GM12878 (cell line): ENCODE measurements at regions not wholly inside any gene's neighbourhood (a gene's known extent, or its start where the extent isn't known, plus 50 kb on each side); places are given as distances from the start of the nearest gene placed in this dataset.

ENCODE experiments used
- ATF2 ChIP-seq: IDR thresholded peaks from 2 replicates; pipeline ENCODE4 v1.6.1; 2012; ENCODE audit warnings: low read length, inconsistent platforms
- CEBPB ChIP-seq, 2 experiments: fragments of 150-350 bp in 1 of 2; IDR thresholded peaks; 2 replicates each; pipeline ENCODE4 v1.6.1; 2012 to 2014; ENCODE audit warnings: low read depth in 2 of 2, low read length in 2 of 2, borderline replicate concordance in 1 of 2, inconsistent platforms in 1 of 2
- DPF2 ChIP-seq: fragments of 450-650 bp; IDR thresholded peaks from 2 replicates; pipeline ENCODE4 v1.6.1; 2017; ENCODE audit warnings: mild to moderate bottlenecking
- ETV6 ChIP-seq, 2 experiments: fragments of 450-650 bp in 1 of 2; IDR thresholded peaks in 1 of 2; conservative IDR thresholded peaks in 1 of 2; 2 replicates each; pipeline ENCODE4 v1.6.1; 2014; ENCODE audit warnings: antibody characterized with exemption in 1 of 2, borderline replicate concordance in 1 of 2, low read depth in 1 of 2, mild to moderate bottlenecking in 1 of 2, moderate library complexity in 1 of 2
- GABPA ChIP-seq: IDR thresholded peaks from 2 replicates; pipeline ENCODE4 v1.6.1; 2014; ENCODE audit warnings: antibody characterized with exemption, low read depth, mild to moderate bottlenecking, inconsistent platforms
- GATAD2B ChIP-seq: fragments of 450-650 bp; conservative IDR thresholded peaks from 2 replicates; pipeline ENCODE4 v1.6.1; 2017; ENCODE audit warnings: low read depth, mild to moderate bottlenecking, moderate library complexity
- HCFC1 ChIP-seq: fragments of 150-350 bp; IDR thresholded peaks from 2 replicates; pipeline ENCODE4 v1.6.1; 2014; ENCODE audit warnings: low read length
- HDAC2 ChIP-seq: fragments of 200-600 bp; sonication (generic); IDR thresholded peaks from 2 replicates; pipeline ENCODE4 v1.6.1; 2017
- HDGF ChIP-seq: fragments of 450-650 bp; IDR thresholded peaks from 2 replicates; pipeline ENCODE4 v1.6.1; 2016; ENCODE audit warnings: antibody characterized with exemption
- HSF1 ChIP-seq: fragments of 150-350 bp; IDR thresholded peaks from 2 replicates; pipeline ENCODE4 v1.6.1; 2014; ENCODE audit warnings: mild to moderate bottlenecking, low read depth, low read length
- IKZF1 ChIP-seq: fragments of 450-650 bp; conservative IDR thresholded peaks from 2 replicates; pipeline ENCODE4 v1.6.1; 2017; ENCODE audit warnings: antibody characterized with exemption, mild to moderate bottlenecking
- IKZF2 ChIP-seq, 2 experiments: fragments of 450-650 bp; IDR thresholded peaks; 2 replicates each; pipeline ENCODE4 v1.6.1; 2017; ENCODE audit warnings: mild to moderate bottlenecking in 2 of 2, moderate library complexity in 2 of 2
- IRF4 ChIP-seq: IDR thresholded peaks from 2 replicates; pipeline ENCODE4 v1.6.1; 2011; ENCODE audit warnings: low read depth, low read length
- MEF2A ChIP-seq: IDR thresholded peaks from 2 replicates; pipeline ENCODE4 v1.6.1; 2011; ENCODE audit warnings: low read depth, mild to moderate bottlenecking, low read length, moderate library complexity; ENCODE audit not compliant: insufficient read depth
- MEF2B ChIP-seq: fragments of 450-650 bp; IDR thresholded peaks from 2 replicates; pipeline ENCODE4 v1.6.1; 2018; ENCODE audit warnings: mild to moderate bottlenecking, moderate library complexity; ENCODE audit not compliant: partially characterized antibody, poor library complexity, severe bottlenecking
- MTA2 ChIP-seq: fragments of 450-650 bp; IDR thresholded peaks from 2 replicates; pipeline ENCODE4 v1.6.1; 2016; ENCODE audit warnings: low read depth, mild to moderate bottlenecking, moderate library complexity
- NFIC ChIP-seq: IDR thresholded peaks from 2 replicates; pipeline ENCODE4 v1.6.1; 2012; ENCODE audit warnings: low read depth, mild to moderate bottlenecking, inconsistent platforms, low read length, moderate library complexity
- NFYB ChIP-seq: IDR thresholded peaks from 2 replicates; pipeline ENCODE4 v1.6.1; 2011; ENCODE audit warnings: low read depth, mild to moderate bottlenecking, low read length, improper control_type of control experiment, moderate library complexity; ENCODE audit not compliant: insufficient read depth
- PAX5 ChIP-seq: IDR thresholded peaks from 2 replicates; pipeline ENCODE4 v1.6.1; 2011; ENCODE audit warnings: low read depth, low read length, borderline replicate concordance
- PAX8 ChIP-seq: fragments of 450-650 bp; IDR thresholded peaks from 2 replicates; pipeline ENCODE4 v1.6.1; 2017; ENCODE audit warnings: mild to moderate bottlenecking, moderate library complexity
- POLR2A ChIP-seq: IDR thresholded peaks from 2 replicates; pipeline ENCODE4 v1.6.1; 2011; ENCODE audit warnings: low read depth, mild to moderate bottlenecking, low read length
- RAD21 ChIP-seq: IDR thresholded peaks from 2 replicates; pipeline ENCODE4 v1.6.1; 2011; ENCODE audit warnings: mild to moderate bottlenecking, low read depth, low read length, moderate library complexity; ENCODE audit not compliant: insufficient read depth
- RELB ChIP-seq: fragments of 450-650 bp; IDR thresholded peaks from 2 replicates; pipeline ENCODE4 v1.6.1; 2017; ENCODE audit warnings: low read depth, mild to moderate bottlenecking, moderate library complexity
- RFX5 ChIP-seq: IDR thresholded peaks from 2 replicates; pipeline ENCODE4 v1.6.1; 2011; ENCODE audit warnings: low read depth, low read length, improper control_type of control experiment
- SMARCA5 ChIP-seq: fragments of 450-650 bp; IDR thresholded peaks from 2 replicates; pipeline ENCODE4 v1.6.1; 2017; ENCODE audit warnings: mild to moderate bottlenecking
- SREBF2 ChIP-seq: IDR thresholded peaks from 2 replicates; pipeline ENCODE4 v1.6.1; 2012; ENCODE audit warnings: mild to moderate bottlenecking, low read length
- TCF12 ChIP-seq: IDR thresholded peaks from 2 replicates; pipeline ENCODE4 v1.6.1; 2011; ENCODE audit warnings: low read depth, mild to moderate bottlenecking, low read length
- YBX1 ChIP-seq: fragments of 450-650 bp; IDR thresholded peaks from 2 replicates; pipeline ENCODE4 v1.6.1; 2016; ENCODE audit warnings: antibody characterized with exemption
- YY1 ChIP-seq: IDR thresholded peaks from 2 replicates; pipeline ENCODE4 v1.6.1; 2011; ENCODE audit warnings: low read depth, mild to moderate bottlenecking, low read length
- ZBED1 ChIP-seq: IDR thresholded peaks from 2 replicates; pipeline ENCODE4 v1.6.1; 2016; ENCODE audit warnings: borderline replicate concordance
- ZNF207 ChIP-seq: fragments of 450-650 bp; IDR thresholded peaks from 2 replicates; pipeline ENCODE4 v1.6.1; 2014; ENCODE audit warnings: antibody characterized with exemption, mild to moderate bottlenecking, borderline replicate concordance
- ZNF622 ChIP-seq: fragments of 450-650 bp; IDR thresholded peaks from 2 replicates; pipeline ENCODE4 v1.6.1; 2017; ENCODE audit warnings: mild to moderate bottlenecking, inconsistent platforms

- peak; percentile 51; the same call in 1 of the 2 replicates for TF ChIP-seq RELB
- no peak for TF ChIP-seq CEBPB (IDR thresholded peaks at IDR 0.05; ENCODE audit: borderline replicate concordance in 1 of 2, low read depth in 2 of 2, low read length in 2 of 2)
- TF ChIP-seq PAX5, result no peak
- TF ChIP-seq TCF12, result peak; percentile 70
- TF ChIP-seq ZNF622, result no peak
- no peak for TF ChIP-seq RAD21
- TF ChIP-seq ATF2, result 0 out of 2 replicates have a peak, but pooled peaks have one; percentile 14
- TF ChIP-seq ETV6 (conservative IDR thresholded peaks at IDR 0.05 in 1 of 2, IDR thresholded peaks at IDR 0.05 in 1 of 2; ENCODE audit: borderline replicate concordance in 1 of 2, low read depth in 1 of 2), result no peak
- no peak for TF ChIP-seq RFX5
- TF ChIP-seq MEF2A, result peak; percentile 73; the same call in 1 of the 2 replicates
- no peak; the same call in 1 of the 2 replicates for TF ChIP-seq ZBED1
- no peak for TF ChIP-seq YY1
- no peak for TF ChIP-seq SREBF2
- no peak for TF ChIP-seq HDAC2
- TF ChIP-seq HCFC1, result no peak
- TF ChIP-seq YBX1, result no peak
- no peak for TF ChIP-seq HSF1
- TF ChIP-seq IKZF2 (IDR thresholded peaks at IDR 0.05), result peak; percentile 68 to 79; a peak in 3 of 4 replicates
- 0 out of 2 replicates have a peak, but pooled peaks have one; percentile 54 for TF ChIP-seq GATAD2B
- no peak for TF ChIP-seq IRF4
- TF ChIP-seq PAX8, result no peak
- peak; percentile 45; the same call in 1 of the 2 replicates for TF ChIP-seq SMARCA5
- TF ChIP-seq IKZF1, result peak; percentile 87
- TF ChIP-seq MTA2, result peak; percentile 85
- TF ChIP-seq HDGF, result no peak
- no peak for TF ChIP-seq GABPA
- TF ChIP-seq NFIC, result peak; percentile 42
- TF ChIP-seq POLR2A, result no peak
- TF ChIP-seq ZNF207, result no peak
- peak; percentile 58; the same call in 1 of the 2 replicates for TF ChIP-seq DPF2
- peak; percentile 85 for TF ChIP-seq MEF2B
- TF ChIP-seq NFYB, result no peak
Measured at GRCh38 chr2:196274387-196274809, 103.0 kb upstream of the STK17B start (continued).
